Middle frontal gyrus (tissue), 1 donor: ENCODE measurements at regions not wholly inside any gene's neighbourhood (a gene's known extent, or its start where the extent isn't known, plus 50 kb on each side); places are given as distances from the start of the nearest gene placed in this dataset.

ENCODE experiments used
- DNase-seq: peaks from one replicate; pipeline ENCODE4 v3.0.0-alpha.2; 2015; ENCODE audit warnings: low spot score; ENCODE audit errors: extremely low spot score

- DNase-seq = no peak
Observed at GRCh38 chr11:36824349-36824748, 226.3 kb upstream of the RAG2 start.

- no peak for DNase-seq
Observed at GRCh38 chr11:36822829-36823228, 224.8 kb upstream of the RAG2 start.

GRCh38 chr11:36818410-36818809 is 220.4 kb upstream of the RAG2 start:
- no peak for DNase-seq

- DNase-seq = no peak
Observed at GRCh38 chr11:36817336-36817965, 219.4 kb upstream of the RAG2 start.

GRCh38 chr11:36809303-36809702 is 211.3 kb upstream of the RAG2 start:
- DNase-seq = no peak

- no peak for DNase-seq
Observed at GRCh38 chr11:36807871-36808270, 209.8 kb upstream of the RAG2 start.

GRCh38 chr11:36803084-36803483 is 205.0 kb upstream of the RAG2 start:
- no peak for DNase-seq

- DNase-seq = no peak
Observed at GRCh38 chr11:36792996-36793914, 195.2 kb upstream of the RAG2 start.

- no peak for DNase-seq
Observed at GRCh38 chr11:36791957-36792356, 193.9 kb upstream of the RAG2 start.

GRCh38 chr11:36790526-36790925 is 192.5 kb upstream of the RAG2 start:
- no peak for DNase-seq

GRCh38 chr11:36783808-36784207 is 185.8 kb upstream of the RAG2 start:
- DNase-seq = no peak

GRCh38 chr11:36779791-36780190 is 181.8 kb upstream of the RAG2 start:
- no peak for DNase-seq

- DNase-seq = no peak
Observed at GRCh38 chr11:36777311-36777710, 179.3 kb upstream of the RAG2 start.

- DNase-seq = no peak
Observed at GRCh38 chr11:36775756-36776155, 177.7 kb upstream of the RAG2 start.

GRCh38 chr11:36775130-36775529 is 177.1 kb upstream of the RAG2 start:
- no peak for DNase-seq

GRCh38 chr11:36774603-36775002 is 176.6 kb upstream of the RAG2 start:
- DNase-seq = no peak

- no peak for DNase-seq
Observed at GRCh38 chr11:36763187-36763586, 165.2 kb upstream of the RAG2 start.

GRCh38 chr11:36757075-36757474 is 159.0 kb upstream of the RAG2 start:
- DNase-seq = no peak

GRCh38 chr11:36753960-36754359 is 155.9 kb upstream of the RAG2 start:
- DNase-seq = no peak

GRCh38 chr11:36751996-36752395 is 154.0 kb upstream of the RAG2 start:
- no peak for DNase-seq

- no peak for DNase-seq
Observed at GRCh38 chr11:36751335-36751781, 153.3 kb upstream of the RAG2 start.

GRCh38 chr11:36750349-36750748 is 152.3 kb upstream of the RAG2 start:
- no peak for DNase-seq

GRCh38 chr11:36748836-36749235 is 150.8 kb upstream of the RAG2 start:
- DNase-seq = no peak
